SK-N-SH (cell line): ENCODE measurements at regions not wholly inside any gene's neighbourhood (a gene's known extent, or its start where the extent isn't known, plus 50 kb on each side); places are given as distances from the start of the nearest gene placed in this dataset.
A peak's percentile ranks its signal among the peaks of the same experiment; 100 is the strongest.

ENCODE experiments used
- EZH2phosphoT487 ChIP-seq: fragments of 200-600 bp; sonication (generic); IDR thresholded peaks from 2 replicates; pipeline ENCODE4 v1.6.1; 2017; ENCODE audit warnings: low read depth, mixed run types, mild to moderate bottlenecking, antibody characterized with exemption, moderate library complexity, borderline replicate concordance
- GABPA ChIP-seq: IDR thresholded peaks from 2 replicates; pipeline ENCODE4 v1.4.0; 2012; ENCODE audit warnings: low read depth, mild to moderate bottlenecking
- IRF3 ChIP-seq: fragments of 150-350 bp; IDR thresholded peaks from 2 replicates; pipeline ENCODE4 v1.6.1; 2016; ENCODE audit warnings: mild to moderate bottlenecking, low read depth, low read length
- POLR2AphosphoS5 ChIP-seq: IDR thresholded peaks from 2 replicates; pipeline ENCODE4 v1.6.1; 2012; ENCODE audit warnings: low read depth, low read length
- SMC3 ChIP-seq: IDR thresholded peaks from 2 replicates; pipeline ENCODE4 v1.6.1; 2012; ENCODE audit warnings: low read depth, low read length, improper control_type of control experiment
- TEAD4 ChIP-seq: IDR thresholded peaks from 2 replicates; pipeline ENCODE4 v1.4.0; 2012; ENCODE audit warnings: mild to moderate bottlenecking, borderline replicate concordance; ENCODE audit not compliant: insufficient read depth
- ZBTB33 ChIP-seq: IDR thresholded peaks from 2 replicates; pipeline ENCODE4 v1.4.0; 2012; ENCODE audit warnings: low read depth, borderline replicate concordance
- TF ChIP-seq, protein P1 (sequence below): fragments of 200-600 bp; sonication (generic); IDR thresholded peaks from 2 replicates; pipeline ENCODE4 v1.6.1; 2017; ENCODE audit warnings: antibody characterized with exemption, mild to moderate bottlenecking, moderate library complexity
- TF ChIP-seq, protein P2 (sequence below): IDR thresholded peaks from 2 replicates; pipeline ENCODE4 v1.6.1; 2012; ENCODE audit warnings: mild to moderate bottlenecking, low read depth, low read length, moderate library complexity
- TF ChIP-seq, protein P3 (sequence below): IDR thresholded peaks from 2 replicates; pipeline ENCODE4 v1.4.0; 2012; ENCODE audit warnings: low read depth, borderline replicate concordance

GRCh38 chr21:28793043-28793442 lies 199.6 kb downstream of the LTN1 start:
- TF ChIP-seq POLR2AphosphoS5 (no peak), ZBTB33 (no peak), TEAD4 (no peak), EZH2phosphoT487 (no peak), GABPA (no peak), IRF3 (no peak), SMC3 (peak; percentile 59)
- TF ChIP-seq, protein P1, sequence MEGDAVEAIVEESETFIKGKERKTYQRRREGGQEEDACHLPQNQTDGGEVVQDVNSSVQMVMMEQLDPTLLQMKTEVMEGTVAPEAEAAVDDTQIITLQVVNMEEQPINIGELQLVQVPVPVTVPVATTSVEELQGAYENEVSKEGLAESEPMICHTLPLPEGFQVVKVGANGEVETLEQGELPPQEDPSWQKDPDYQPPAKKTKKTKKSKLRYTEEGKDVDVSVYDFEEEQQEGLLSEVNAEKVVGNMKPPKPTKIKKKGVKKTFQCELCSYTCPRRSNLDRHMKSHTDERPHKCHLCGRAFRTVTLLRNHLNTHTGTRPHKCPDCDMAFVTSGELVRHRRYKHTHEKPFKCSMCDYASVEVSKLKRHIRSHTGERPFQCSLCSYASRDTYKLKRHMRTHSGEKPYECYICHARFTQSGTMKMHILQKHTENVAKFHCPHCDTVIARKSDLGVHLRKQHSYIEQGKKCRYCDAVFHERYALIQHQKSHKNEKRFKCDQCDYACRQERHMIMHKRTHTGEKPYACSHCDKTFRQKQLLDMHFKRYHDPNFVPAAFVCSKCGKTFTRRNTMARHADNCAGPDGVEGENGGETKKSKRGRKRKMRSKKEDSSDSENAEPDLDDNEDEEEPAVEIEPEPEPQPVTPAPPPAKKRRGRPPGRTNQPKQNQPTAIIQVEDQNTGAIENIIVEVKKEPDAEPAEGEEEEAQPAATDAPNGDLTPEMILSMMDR = peak; percentile 54
- TF ChIP-seq, protein P2, sequence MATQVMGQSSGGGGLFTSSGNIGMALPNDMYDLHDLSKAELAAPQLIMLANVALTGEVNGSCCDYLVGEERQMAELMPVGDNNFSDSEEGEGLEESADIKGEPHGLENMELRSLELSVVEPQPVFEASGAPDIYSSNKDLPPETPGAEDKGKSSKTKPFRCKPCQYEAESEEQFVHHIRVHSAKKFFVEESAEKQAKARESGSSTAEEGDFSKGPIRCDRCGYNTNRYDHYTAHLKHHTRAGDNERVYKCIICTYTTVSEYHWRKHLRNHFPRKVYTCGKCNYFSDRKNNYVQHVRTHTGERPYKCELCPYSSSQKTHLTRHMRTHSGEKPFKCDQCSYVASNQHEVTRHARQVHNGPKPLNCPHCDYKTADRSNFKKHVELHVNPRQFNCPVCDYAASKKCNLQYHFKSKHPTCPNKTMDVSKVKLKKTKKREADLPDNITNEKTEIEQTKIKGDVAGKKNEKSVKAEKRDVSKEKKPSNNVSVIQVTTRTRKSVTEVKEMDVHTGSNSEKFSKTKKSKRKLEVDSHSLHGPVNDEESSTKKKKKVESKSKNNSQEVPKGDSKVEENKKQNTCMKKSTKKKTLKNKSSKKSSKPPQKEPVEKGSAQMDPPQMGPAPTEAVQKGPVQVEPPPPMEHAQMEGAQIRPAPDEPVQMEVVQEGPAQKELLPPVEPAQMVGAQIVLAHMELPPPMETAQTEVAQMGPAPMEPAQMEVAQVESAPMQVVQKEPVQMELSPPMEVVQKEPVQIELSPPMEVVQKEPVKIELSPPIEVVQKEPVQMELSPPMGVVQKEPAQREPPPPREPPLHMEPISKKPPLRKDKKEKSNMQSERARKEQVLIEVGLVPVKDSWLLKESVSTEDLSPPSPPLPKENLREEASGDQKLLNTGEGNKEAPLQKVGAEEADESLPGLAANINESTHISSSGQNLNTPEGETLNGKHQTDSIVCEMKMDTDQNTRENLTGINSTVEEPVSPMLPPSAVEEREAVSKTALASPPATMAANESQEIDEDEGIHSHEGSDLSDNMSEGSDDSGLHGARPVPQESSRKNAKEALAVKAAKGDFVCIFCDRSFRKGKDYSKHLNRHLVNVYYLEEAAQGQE = no peak
- TF ChIP-seq, protein P3, sequence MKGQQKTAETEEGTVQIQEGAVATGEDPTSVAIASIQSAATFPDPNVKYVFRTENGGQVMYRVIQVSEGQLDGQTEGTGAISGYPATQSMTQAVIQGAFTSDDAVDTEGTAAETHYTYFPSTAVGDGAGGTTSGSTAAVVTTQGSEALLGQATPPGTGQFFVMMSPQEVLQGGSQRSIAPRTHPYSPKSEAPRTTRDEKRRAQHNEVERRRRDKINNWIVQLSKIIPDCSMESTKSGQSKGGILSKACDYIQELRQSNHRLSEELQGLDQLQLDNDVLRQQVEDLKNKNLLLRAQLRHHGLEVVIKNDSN = no peak
